HL-60/S4 treated with phorbol 12-myristate 13-acetate at 8.2 ng/mL for 4 days and 3 days (cell line): ENCODE measurements at regions not wholly inside any gene's neighbourhood (a gene's known extent, or its start where the extent isn't known, plus 50 kb on each side); places are given as distances from the start of the nearest gene placed in this dataset.
"Not testable (repeated sequence)": the region's sequence is repeated elsewhere in the genome, so short reads cannot be mapped to it uniquely, and the experiment has no call there.

Source experiments
- in situ Hi-C: fragments of 300-500 bp; cut with MboI; formaldehyde crosslinking; loops from 2 replicates; pipeline ENCODE4 v1.15.0; 2022; ENCODE audit warnings: low sequenced_read_pairs

DNA sequence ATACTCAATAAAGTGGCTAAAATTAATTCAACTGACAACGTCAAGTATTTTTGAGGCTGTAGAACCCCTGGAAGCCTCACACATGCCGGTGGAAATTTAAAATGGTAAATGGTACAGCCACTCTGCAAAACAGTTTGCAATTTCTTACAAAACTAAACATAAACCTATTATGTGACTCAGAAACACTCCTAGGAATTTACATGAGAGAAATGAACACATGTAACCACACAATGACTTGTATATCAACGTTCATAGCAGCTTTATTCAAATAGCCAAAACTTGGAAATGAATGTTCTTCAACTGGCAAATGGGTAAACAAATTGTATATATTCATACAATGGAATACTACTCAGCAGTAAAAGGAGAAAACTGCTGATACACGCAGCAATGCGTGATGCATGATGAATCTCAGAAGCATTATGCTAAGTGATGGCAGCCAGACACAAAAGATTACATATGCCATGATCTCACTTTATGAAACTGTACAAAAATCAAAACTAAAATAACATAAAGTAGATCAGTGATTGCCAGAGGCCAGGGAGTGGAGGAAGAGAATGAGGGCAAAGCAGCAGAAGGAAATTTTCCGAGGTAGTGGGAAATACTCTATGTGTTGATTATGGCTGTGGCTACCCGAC, 112.5 kb downstream of the FAM50B start:
- in situ Hi-C loops = no loop called here

DNA sequence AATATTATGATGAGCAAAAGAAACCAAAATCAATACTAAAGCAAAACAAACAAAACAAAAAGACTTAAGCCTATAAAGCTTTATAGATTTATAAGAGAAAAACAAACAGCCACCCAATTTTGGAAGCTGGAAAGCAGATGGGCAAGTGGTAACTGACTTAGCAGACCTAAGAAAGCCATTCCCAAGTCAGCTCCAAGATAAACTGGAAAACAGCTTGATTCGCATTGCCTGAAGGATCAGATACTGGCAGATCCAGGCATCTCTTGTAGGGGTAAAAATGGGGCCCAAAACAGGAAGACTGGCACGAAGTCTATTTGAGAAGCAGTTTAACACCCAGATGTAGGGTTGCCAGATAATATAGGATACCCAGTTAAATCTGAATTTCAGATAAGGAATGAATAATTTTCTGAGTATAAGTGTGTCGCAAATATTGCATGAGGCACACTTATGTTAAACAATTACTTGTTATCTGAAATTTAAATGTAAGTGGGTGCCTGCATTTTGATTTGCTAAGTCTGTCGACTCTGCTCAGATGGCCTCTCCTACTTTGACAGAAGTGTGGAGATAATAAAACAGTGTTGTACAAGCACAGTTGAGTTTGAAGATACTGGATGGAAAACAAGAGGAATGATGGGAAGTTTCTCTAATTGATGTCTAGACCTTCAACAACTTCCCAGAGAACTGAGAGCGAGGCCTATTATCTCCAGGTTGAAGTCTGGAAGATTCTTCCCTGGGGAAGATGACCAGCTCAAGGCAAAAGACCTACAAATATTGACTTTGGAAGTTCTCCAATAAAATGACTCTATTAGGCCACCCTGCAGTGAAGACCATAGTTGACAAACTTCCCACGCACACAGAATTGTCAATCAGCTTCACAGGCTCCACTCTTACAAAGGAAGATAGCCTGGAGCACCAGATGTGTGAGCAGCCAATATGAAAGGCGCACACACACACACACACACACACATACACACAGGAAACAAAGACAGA, 113.4 kb downstream of the FAM50B start:
- in situ Hi-C loops = no loop called here

DNA sequence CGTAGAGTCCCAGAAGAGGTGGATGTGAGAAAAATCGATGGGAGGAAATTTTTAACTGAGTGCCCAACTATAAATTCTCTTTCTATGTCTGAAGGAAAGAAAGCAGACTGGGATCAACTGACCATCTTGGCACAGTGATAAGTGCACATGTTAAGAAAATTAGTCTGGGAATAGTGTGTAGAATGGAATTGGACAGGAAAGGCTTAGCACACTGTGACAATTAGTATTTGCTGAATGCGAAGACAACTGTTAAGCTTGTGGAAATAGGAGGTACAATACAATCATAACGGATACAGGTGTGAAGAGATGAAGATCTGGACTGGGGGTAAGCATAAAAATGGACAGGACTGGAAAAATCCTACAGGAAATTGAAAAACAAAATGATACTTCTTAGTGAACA, 114.3 kb downstream of the FAM50B start:
- in situ Hi-C loops = no loop called here

DNA sequence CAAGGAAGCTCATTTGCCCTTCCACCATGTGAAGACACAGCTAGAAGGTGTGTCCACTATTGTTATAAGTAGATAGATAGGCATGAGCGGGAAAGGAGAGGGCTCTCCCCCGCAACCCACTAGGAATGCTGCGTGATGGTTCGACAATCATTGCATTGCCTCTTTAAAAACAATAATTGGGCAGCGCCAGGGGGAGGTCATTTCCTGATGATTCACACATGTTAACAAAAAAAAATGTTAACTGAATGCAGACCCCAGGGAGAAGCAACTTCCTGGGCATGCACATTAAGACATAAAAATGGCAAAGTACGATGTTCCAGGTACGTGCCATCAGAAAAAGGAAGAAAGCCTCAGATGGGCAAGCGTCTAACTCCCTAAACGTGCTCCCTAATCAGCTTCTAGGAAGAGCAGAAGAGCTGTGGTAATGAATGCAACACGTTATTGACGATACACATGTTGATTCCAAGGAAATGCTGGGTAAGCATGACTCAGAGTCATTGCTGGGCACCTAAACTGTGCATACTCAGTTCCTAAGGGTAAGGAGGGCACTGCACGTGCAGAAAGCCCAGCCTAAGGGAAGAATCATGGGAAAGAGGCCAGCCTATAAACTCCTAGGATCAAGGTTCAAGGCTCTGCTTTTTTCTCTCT, 113.7 kb downstream of the FAM217A start:
- in situ Hi-C loops = no loop called here

DNA sequence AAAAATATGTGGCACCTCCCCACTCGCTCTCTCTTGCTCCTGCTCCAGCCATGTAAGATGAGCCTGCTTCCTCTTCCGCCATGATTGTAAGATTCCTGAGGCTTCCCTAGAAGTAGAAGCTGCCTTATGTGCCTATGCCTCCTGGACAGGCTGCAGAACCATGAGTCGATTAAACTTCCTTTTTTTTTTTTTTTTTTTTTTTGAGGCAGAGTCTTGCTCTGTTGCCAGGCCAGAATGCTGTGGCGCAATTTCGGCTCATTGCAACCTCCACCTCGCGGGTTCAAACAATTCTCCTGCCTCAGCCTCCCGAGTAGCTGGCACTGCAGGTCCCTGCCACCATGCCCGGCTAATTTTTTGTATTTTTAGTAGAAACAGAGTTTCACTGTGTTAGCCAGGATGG, 112.5 kb downstream of the FAM217A start:
- in situ Hi-C loops = no loop called here

DNA sequence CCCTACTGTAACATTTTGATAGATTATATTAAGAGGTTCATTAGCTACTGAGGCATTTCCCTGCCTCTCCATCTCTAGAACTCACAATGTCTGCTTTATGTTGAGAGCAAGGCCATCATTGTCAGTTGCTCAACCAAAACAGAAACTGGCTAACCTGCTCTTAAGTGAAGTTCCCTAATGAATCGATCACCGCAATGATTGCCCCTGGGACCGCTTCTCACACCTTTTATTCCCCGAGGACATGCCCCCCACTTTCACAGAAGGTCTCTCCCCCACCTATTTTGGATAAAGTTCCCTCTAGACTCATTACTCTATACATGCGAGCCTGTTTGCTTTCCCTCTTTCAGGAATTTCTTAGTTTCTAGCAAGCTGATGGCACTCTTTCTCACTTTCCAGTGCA, 108.8 kb downstream of the FAM217A start:
- in situ Hi-C loops = no loop called here

DNA sequence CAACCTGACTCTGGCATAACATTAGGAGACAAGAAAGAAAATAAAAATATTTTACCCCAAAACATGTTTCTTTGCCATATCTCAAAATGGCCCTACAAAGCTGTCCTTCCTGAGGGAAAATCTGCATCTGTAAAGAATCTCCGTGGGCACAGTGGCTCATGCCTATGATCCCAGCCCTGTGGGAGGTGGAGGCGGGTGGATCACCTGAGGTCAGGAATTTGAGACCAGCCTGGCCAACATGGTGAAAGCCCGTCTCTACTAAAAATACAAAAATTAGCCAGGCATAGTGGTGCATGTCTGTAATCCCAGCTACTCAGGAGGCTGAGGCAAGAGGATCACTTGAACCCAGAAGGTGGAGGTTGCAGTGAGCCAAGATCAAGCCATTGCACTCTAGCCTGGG, 105.8 kb downstream of the FAM217A start:
- in situ Hi-C loops = not testable (repeated sequence)

DNA sequence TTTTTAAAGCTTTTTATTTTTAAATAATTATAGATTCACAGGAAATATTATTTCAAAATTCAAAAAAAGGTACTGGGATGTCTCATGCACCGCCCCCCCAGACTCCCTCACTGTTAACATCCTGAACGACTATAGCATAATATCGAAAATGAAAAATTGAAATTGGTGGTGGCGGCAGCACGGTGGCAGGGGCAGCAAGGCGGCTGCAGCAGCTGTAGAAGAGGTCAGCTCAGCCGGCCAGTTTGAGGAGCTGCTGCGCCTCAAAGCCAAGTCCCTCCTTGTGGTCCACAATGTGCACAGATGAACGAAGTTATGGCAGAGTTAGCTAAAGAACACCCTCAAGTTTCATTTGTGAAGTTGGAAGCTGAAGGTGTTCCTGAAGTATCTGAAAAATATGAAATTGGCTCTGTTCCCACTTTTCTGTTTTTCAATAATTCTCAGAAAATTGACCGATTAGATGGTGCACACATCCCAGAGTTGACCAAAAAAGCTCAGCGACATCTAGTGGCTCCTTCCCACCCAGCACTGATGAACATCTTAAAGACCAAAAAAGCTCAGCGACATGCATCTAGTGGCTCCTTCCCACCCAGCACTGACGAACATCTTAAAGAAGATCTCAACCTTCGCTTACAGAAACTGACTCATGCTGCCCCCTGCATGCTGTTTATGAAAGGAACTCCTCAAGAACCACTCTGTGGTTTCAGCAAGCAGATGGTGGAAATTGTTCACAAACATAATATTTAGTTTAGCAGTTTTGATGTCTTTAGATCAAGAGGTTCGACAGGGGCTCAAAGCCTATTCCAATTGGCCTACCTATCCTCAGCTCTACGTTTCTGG, 100.8 kb downstream of the FAM217A start:
- in situ Hi-C loops = no loop called here

DNA sequence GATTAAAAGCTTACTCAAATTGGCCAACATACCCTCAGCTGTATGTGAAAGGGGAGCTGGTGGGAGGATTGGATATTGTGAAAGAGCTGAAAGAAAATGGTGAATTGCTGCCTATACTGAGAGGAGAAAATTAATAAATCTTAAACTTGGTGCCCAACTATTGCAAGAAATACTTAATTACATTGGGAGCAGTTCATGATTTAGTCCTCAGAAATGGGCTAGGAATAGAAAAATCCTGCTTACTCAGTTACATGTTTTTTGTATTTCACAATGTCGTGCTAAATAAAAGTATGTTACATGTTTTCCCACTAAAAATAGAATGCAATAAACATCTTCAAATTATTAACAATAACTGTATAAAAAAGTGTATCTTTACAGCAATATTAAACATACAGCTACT, 100.0 kb downstream of the FAM217A start:
- in situ Hi-C loops = not testable (repeated sequence)

DNA sequence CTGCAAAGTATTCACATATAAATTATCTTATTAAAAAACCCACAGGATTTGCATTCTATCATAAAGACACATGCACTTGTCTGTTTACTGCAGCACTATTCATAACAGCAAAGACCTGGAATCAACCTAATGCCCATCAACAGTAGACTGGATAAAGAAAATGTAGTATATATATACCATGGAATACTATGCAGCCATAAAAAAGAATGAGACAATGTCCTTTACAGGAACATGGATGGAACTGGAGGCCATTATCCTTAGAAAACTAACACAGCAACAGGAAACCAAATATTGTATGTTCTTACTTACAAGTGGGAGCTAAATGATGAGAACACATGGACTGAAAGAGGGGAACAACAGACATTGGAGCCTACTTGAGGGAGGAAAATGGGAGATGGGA, 97.0 kb downstream of the FAM217A start:
- in situ Hi-C loops = loop anchor here (10.0 kb wide), 1 partner anchor 237 kb away; no protein-coding TSS in a partner anchor

DNA sequence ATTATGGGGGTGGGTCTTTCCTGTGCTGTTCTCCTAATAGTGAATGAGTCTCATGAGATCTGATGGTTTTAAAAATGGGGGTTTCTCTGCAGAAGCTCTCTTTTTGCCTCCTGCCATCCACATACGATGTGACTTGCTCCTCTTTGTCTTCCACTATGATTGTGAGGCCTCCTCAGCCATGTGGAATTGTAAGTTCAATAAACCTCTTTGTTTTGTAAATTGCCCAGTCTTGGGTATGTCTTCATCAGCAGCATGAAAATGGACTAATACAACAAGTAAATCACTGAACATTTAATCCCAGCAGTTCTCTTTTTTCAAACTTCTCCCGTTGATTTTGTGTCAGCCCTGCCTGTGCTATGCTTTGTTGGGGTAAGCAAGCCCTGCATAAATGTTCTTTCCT, 95.2 kb downstream of the FAM217A start:
- in situ Hi-C loops = loop anchor here (10.0 kb wide), 1 partner anchor 239 kb away; no protein-coding TSS in a partner anchor

DNA sequence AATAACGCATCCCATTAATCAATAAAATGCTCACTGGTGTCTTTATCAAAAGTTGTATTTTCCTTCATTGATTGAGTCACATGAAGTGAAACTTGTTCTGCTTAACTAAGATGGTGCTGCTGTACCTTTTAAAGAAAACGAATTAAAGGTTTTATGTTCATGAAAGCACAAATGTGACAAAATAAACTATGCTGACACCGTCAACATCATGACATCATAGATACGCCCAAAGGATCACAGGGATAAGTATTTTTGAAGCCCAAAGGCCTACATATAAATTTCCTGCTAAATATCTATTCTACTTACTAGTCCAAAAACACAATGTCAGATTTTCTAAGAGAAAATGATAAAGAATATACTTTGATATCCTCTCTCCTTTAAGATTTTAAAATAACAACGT, 94.4 kb downstream of the FAM217A start:
- in situ Hi-C loops = loop anchor here (10.0 kb wide), 1 partner anchor 240 kb away; no protein-coding TSS in a partner anchor

DNA sequence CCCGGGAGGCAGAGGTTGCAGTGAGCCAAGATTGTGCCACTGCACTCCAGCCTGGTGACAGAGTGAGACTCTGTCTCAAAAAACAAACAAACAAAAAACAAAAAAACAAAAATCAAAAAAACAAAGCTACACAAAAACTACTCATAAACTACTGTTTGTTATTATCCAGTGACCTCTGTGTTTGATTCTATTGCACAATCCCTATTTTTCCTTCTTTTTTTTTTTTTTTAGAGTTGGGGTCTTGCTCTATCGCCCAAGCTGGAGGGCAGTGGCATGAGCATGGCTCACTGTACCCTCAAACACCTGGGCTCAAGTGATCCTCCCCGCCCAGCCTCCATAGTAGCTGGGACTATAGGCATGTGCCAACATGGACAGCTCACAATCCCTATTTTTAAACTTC, 92.7 kb downstream of the FAM217A start:
- in situ Hi-C loops = loop anchor here (10.0 kb wide), 1 partner anchor 241 kb away; no protein-coding TSS in a partner anchor

DNA sequence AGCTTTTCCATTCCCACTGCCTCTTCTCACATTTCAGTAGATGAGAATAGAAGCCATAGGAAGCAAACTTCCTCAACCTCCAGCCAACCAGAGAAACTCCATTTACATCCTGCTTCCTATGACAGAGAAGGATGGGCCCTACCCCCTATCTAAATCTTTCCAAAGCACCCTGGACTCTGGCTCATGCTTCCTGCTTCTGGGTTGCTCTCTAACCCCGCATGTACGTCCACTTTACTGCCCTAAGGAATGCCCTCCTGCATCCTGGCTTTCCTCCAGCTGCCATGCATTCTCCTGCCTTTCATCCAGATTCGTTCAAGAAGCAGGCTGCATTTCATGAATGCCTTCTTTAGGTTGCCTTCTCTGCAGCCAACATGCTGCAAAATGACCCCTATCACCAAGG, 91.9 kb downstream of the FAM217A start:
- in situ Hi-C loops = loop anchor here (10.0 kb wide), 1 partner anchor 242 kb away; no protein-coding TSS in a partner anchor

DNA sequence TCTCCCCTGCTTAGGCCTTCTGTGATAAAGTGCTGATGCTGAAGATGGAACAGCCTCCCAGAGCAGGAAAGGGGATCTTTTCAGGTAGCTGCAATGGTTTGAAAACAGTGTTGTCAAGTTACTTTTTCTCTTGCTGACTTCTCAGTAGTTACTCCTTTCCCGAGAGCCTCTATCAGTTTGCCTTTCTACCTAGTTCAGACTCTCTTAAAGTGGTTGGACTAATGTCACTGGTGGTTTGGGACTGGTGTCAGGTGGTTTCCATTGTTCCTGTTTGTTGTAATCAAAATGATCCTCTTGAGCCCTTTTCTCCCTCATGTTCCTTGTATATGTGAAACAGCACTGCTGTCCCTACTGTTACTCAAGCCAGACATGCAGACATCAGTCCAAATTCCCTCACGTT, 91.4 kb downstream of the FAM217A start:
- in situ Hi-C loops = loop anchor here (10.0 kb wide), 1 partner anchor 243 kb away; no protein-coding TSS in a partner anchor

DNA sequence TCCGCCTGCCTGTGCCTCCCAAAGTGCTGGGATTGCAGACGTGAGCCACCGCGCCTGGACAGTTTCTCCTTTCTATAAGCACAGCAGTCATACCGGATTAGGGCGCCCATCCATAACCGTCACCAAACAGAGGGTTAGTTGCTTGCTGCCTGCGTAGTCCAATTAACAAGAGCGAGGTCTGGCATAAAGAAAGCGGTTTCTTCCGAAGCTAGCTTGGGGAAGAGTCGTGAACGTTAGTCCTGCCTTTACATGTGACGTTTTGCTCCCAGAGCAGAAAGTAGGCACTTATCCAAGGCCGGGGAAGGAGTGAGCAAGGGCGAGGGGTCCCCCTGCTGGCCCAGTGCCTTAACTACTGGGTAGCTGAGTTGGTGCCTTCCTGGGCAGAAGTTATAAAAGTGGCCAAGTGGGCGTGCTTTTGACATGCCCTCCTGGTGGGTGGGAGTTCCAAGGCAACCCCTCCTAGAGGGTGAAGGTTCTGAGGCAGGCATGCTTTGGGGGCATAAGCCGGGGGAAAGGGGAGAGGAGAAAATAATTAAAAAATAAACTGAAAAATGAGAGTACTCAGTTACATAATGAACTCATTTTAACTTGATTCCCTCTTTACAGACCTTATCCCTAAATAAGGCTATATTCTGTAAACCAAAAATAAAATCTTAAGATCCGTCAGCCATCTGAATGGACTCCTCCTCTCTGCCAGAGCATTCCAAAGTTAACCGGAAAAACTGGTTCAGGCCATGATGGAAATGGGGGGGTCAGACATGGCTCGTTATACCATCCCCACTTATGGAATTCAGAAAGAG, 88.0 kb downstream of the FAM217A start:
- in situ Hi-C loops = no loop called here

DNA sequence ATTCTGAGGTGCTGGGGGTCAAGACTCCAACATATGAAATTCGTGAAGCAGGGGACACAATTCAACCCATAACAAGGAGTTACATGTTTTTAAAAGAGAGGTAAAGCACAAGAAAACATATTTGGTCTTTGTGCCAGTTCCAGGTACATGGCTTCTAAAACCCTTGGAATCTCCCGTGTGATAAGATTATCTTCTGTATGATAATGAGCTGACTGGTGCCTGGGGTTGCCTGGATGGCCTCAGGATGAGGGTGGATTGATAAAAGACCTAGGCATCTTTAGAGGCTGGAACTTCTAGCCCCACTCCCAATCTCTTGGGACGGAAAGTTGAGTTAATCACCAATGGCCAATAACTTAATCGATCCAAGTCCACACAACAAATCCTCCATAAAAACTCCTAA, 87.0 kb downstream of the FAM217A start:
- in situ Hi-C loops = no loop called here

DNA sequence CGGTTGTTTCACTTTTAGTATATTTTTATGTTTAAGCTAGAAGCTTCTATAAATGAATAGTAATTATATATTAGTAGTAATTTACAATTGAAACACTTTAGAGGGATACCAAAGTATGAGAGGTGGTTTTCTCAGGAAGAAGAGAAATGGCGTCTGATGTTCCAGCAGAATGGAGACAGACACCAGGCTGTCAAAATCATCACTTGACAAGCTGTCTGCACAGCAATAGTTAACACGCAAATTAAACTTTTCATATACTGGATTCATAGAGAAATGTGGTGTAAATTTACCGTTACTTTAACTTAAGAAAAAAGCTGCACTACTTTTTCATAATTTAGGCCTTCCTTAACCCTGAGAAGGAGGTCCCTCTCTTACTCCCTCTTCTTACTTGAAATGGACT, 82.6 kb downstream of the FAM217A start:
- in situ Hi-C loops = no loop called here

DNA sequence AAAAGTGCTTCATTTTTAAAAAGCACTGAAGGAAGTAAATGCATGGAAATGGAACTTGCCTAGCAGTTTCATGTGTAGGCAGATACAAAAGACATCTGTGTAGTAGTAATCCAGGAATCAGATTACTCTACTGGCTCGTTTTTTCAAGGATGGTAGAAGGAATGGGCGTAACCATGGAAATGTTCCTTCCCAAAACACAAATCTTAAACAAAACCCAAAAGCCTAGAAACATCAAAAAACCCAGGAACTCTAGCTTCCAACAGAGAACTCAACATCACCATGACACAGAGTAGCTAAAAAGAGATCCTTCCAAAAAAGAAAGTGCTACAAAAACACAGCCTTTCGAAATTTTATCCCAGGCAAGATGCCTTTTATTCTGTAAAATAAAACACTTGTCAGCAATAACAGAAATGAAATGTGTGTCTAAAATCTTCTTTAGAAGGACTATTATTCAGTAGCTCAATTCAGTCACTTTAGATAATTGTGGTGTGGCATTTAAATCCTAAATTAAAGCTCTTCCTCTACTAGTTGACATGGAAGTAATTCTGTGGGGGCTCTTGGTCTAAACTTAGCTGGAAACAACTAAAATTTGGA, 81.7 kb downstream of the FAM217A start:
- in situ Hi-C loops = no loop called here
